ENCODE measurements at regions not wholly inside any gene's neighbourhood (a gene's known extent, or its start where the extent isn't known, plus 50 kb on each side); places are given as distances from the start of the nearest gene placed in this dataset.

- Histone ChIP-seq H3K9me1 (replicated peaks; ENCODE audit: control insufficient read depth, extremely low read depth, insufficient read depth, low read length) (no peaks in the 10 kb centered on the region), H3K27ac (ENCODE audit: insufficient read depth, low read depth, low read length) (no peak overlapping the region), H3K79me2 (ENCODE audit: control insufficient read depth, insufficient read depth, low read length) (no peaks in the 10 kb centered on the region), H3K9ac (replicated peaks; ENCODE audit: extremely low read depth, insufficient read depth, low read length) (no peak overlapping the region), H3K9me3 (replicated peaks; ENCODE audit: control insufficient read depth, insufficient read depth, low read length) (no peaks in the 10 kb centered on the region), H3K4me3 (replicated peaks in 1 of 3; ENCODE audit: insufficient read depth in 1 of 3, low read depth in 1 of 3, low read length in 3 of 3) (no peak overlapping the region), H2AFZ (ENCODE audit: low read depth, low read length) (no peak overlapping the region), H3K4me2 (ENCODE audit: insufficient read depth, low read length) (no peak overlapping the region), H4K20me1 (replicated peaks; ENCODE audit: control insufficient read depth, extremely low read depth, insufficient read depth, low read length) (no peaks in the 10 kb centered on the region), H3K27me3 (ENCODE audit: control insufficient read depth in 2 of 2, insufficient read depth in 2 of 2, low read length in 2 of 2) (no peaks in the 10 kb centered on the region), H3K4me1 (ENCODE audit: control insufficient read depth, extremely low read depth, insufficient read depth, low read length) (peaks cover 5% of the 10 kb centered on the region), H3K36me3 (ENCODE audit: control insufficient read depth in 2 of 2, extremely low read depth in 1 of 2, insufficient read depth in 2 of 2, low read length in 2 of 2) (peaks cover 0 to 2% of the 10 kb centered on the region in 2 experiments)
- BruUV-seq (replicated peaks) = no TSS peak
- FAIRE-seq = no peak
- DNase-seq (ENCODE audit: low read depth, low spot score) = no peak
- dilution Hi-C loops (cut with MboI; ENCODE audit: extremely low pct_ligation_motif_present, low sequenced_read_pairs) = no loop called here
- TF ChIP-seq POLR2A (IDR thresholded peaks at IDR 0.05; ENCODE audit: low read depth, low read length) (no peak), MYC (IDR thresholded peaks at IDR 0.05; ENCODE audit: low read depth, low read length) (no peak)
- CTCF ChIA-PET = no interaction called here
- POLR2A ChIA-PET = no interaction called here
- intact Hi-C loops (cut with micrococcal nuclease) = no loop called here
Measured at GRCh38 chr2:18433872-18434271, 126.6 kb downstream of the RDH14 start.

- no peaks in the 10 kb centered on the region for H4K20me1 ChIP-seq (replicated peaks; ENCODE audit: control insufficient read depth, extremely low read depth, insufficient read depth, low read length)
- H3K27me3 ChIP-seq (ENCODE audit: control insufficient read depth in 2 of 2, insufficient read depth in 2 of 2, low read length in 2 of 2) = no peaks in the 10 kb centered on the region
- no peak overlapping the region for H3K27ac ChIP-seq (ENCODE audit: insufficient read depth, low read depth, low read length)
- H3K9me1 ChIP-seq (replicated peaks; ENCODE audit: control insufficient read depth, extremely low read depth, insufficient read depth, low read length) = no peaks in the 10 kb centered on the region
- intact Hi-C loops (cut with micrococcal nuclease) = no loop called here
- dilution Hi-C loops (cut with MboI; ENCODE audit: extremely low pct_ligation_motif_present, low sequenced_read_pairs) = no loop called here
- H3K36me3 ChIP-seq (ENCODE audit: control insufficient read depth in 2 of 2, extremely low read depth in 1 of 2, insufficient read depth in 2 of 2, low read length in 2 of 2) = peaks cover 0 to 2% of the 10 kb centered on the region in 2 experiments
- no peak for DNase-seq (ENCODE audit: low read depth, low spot score)
- no TSS peak for BruUV-seq (replicated peaks)
- H3K9ac ChIP-seq (replicated peaks; ENCODE audit: extremely low read depth, insufficient read depth, low read length) = no peak overlapping the region
- CTCF ChIA-PET = no interaction called here
- no peak for FAIRE-seq
- H3K79me2 ChIP-seq (ENCODE audit: control insufficient read depth, insufficient read depth, low read length) = no peaks in the 10 kb centered on the region
- H3K9me3 ChIP-seq (replicated peaks; ENCODE audit: control insufficient read depth, insufficient read depth, low read length) = no peaks in the 10 kb centered on the region
- POLR2A ChIA-PET = no interaction called here
- H2AFZ ChIP-seq (ENCODE audit: low read depth, low read length) = no peak overlapping the region
- H3K4me2 ChIP-seq (ENCODE audit: insufficient read depth, low read length) = no peak overlapping the region
- H3K4me1 ChIP-seq (ENCODE audit: control insufficient read depth, extremely low read depth, insufficient read depth, low read length) = peaks cover 5% of the 10 kb centered on the region
- no peak overlapping the region for H3K4me3 ChIP-seq (replicated peaks in 1 of 3; ENCODE audit: insufficient read depth in 1 of 3, low read depth in 1 of 3, low read length in 3 of 3)
- TF ChIP-seq MAX (IDR thresholded peaks at IDR 0.05; ENCODE audit: insufficient read depth, insufficient read length) (no peak), GATA2 (IDR thresholded peaks at IDR 0.05; ENCODE audit: insufficient read depth, insufficient read length, low read depth, low read length) (no peak), POLR2AphosphoS5 (IDR thresholded peaks at IDR 0.05; ENCODE audit: insufficient read depth, low read depth, low read length) (no peak), EZH2 (IDR thresholded peaks at IDR 0.05; ENCODE audit: borderline replicate concordance, low read depth, low read length, severe bottlenecking) (no peak), CTCF (IDR thresholded peaks at IDR 0.05; ENCODE audit: extremely low read depth in 1 of 2, insufficient read depth in 1 of 2, low read depth in 1 of 2, low read length in 2 of 2) (no peak), POLR2A (IDR thresholded peaks at IDR 0.05; ENCODE audit: low read depth, low read length) (no peak), MYC (IDR thresholded peaks at IDR 0.05; ENCODE audit: low read depth, low read length) (no peak)
Measured at GRCh38 chr2:18432999-18433398, 127.5 kb downstream of the RDH14 start.

Measured in endothelial cell of umbilical vein (primary cell).